ENCODE measurements at regions not wholly inside any gene's neighbourhood (a gene's known extent, or its start where the extent isn't known, plus 50 kb on each side); places are given as distances from the start of the nearest gene placed in this dataset.

DNA sequence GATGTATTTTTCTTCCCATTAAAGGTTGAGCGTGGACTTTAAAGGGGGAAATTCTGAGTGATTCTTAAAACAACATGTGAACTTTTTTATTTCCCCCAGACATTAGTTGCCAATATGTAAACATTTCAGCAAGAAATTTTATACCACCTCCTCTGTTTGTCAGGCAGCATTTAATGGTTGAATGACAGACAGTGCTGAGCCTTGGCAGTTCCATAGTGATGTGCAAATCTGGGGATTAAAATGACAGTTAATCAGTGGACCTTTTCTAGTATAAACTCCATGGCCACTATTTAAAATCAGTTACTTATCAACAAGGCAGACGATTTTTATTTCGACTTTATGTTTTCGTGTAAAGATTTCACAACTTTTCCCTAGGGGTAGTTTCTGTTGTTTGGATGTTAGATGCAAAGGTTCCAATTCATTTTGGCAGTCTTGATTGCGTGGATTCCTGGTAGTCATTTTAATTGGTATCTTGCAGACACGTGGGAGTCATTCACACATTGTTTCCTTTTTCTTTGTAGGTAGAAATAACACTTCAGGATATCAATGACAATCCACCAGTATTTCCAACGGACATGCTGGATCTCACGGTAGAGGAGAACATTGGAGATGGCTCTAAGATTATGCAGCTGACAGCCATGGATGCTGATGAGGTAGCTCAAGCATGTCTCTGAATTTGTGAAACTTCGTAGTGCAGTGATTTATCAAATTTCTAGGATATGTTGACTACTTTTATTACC, 83.7 kb downstream of the FAT4 start:
- BruUV-seq (replicated peaks): no TSS peak
- POLR2A ChIA-PET: no interaction called here
- CTCF ChIA-PET: interaction anchor here (0.7 to 1.6 kb wide), 2 partner anchors 12 to 123 kb away, joined by 4 to 7 read pairs; no protein-coding TSS in a partner anchor
- TF ChIP-seq EZH2 (IDR thresholded peaks at IDR 0.05; ENCODE audit: borderline replicate concordance, low read depth, low read length, severe bottlenecking) (no peak), POLR2AphosphoS5 (IDR thresholded peaks at IDR 0.05; ENCODE audit: insufficient read depth, low read depth, low read length) (no peak), GATA2 (IDR thresholded peaks at IDR 0.05; ENCODE audit: insufficient read depth, insufficient read length, low read depth, low read length) (no peak), POLR2A (IDR thresholded peaks at IDR 0.05; ENCODE audit: low read depth, low read length) (no peak), MYC (IDR thresholded peaks at IDR 0.05; ENCODE audit: low read depth, low read length) (no peak), JUN (IDR thresholded peaks at IDR 0.05; ENCODE audit: borderline replicate concordance, insufficient read depth, insufficient read length, low read depth) (no peak), FOS (IDR thresholded peaks at IDR 0.05; ENCODE audit: borderline replicate concordance, insufficient read depth, low read length) (no peak)
- TF ChIP-seq, protein P1, sequence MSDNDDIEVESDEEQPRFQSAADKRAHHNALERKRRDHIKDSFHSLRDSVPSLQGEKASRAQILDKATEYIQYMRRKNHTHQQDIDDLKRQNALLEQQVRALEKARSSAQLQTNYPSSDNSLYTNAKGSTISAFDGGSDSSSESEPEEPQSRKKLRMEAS (IDR thresholded peaks at IDR 0.05; ENCODE audit: insufficient read depth, insufficient read length): no peak
- TF ChIP-seq, protein P2, sequence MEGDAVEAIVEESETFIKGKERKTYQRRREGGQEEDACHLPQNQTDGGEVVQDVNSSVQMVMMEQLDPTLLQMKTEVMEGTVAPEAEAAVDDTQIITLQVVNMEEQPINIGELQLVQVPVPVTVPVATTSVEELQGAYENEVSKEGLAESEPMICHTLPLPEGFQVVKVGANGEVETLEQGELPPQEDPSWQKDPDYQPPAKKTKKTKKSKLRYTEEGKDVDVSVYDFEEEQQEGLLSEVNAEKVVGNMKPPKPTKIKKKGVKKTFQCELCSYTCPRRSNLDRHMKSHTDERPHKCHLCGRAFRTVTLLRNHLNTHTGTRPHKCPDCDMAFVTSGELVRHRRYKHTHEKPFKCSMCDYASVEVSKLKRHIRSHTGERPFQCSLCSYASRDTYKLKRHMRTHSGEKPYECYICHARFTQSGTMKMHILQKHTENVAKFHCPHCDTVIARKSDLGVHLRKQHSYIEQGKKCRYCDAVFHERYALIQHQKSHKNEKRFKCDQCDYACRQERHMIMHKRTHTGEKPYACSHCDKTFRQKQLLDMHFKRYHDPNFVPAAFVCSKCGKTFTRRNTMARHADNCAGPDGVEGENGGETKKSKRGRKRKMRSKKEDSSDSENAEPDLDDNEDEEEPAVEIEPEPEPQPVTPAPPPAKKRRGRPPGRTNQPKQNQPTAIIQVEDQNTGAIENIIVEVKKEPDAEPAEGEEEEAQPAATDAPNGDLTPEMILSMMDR (IDR thresholded peaks at IDR 0.05; ENCODE audit: extremely low read depth in 1 of 2, insufficient read depth in 1 of 2, low read depth in 1 of 2, low read length in 2 of 2): no peak
- FAIRE-seq (no peak), DNase-seq (ENCODE audit: low read depth, low spot score) (no peak)
- Histone ChIP-seq H3K9ac (replicated peaks; ENCODE audit: extremely low read depth, insufficient read depth, low read length) (no peak overlapping the region), H3K4me2 (ENCODE audit: insufficient read depth, low read length) (no peak overlapping the region), H2AFZ (ENCODE audit: low read depth, low read length) (no peak overlapping the region), H3K9me3 (replicated peaks; ENCODE audit: control insufficient read depth, insufficient read depth, low read length) (no peaks in the 10 kb centered on the region), H4K20me1 (replicated peaks; ENCODE audit: control insufficient read depth, extremely low read depth, insufficient read depth, low read length) (no peaks in the 10 kb centered on the region), H3K36me3 (ENCODE audit: control insufficient read depth in 2 of 2, extremely low read depth in 1 of 2, insufficient read depth in 2 of 2, low read length in 2 of 2) (no peaks in the 10 kb centered on the region), H3K27me3 (ENCODE audit: control insufficient read depth in 2 of 2, insufficient read depth in 2 of 2, low read length in 2 of 2) (no peaks in the 10 kb centered on the region), H3K4me3 (replicated peaks in 1 of 3; ENCODE audit: insufficient read depth in 1 of 3, low read depth in 1 of 3, low read length in 3 of 3) (no peak overlapping the region), H3K79me2 (ENCODE audit: control insufficient read depth, insufficient read depth, low read length) (no peaks in the 10 kb centered on the region), H3K27ac (ENCODE audit: insufficient read depth, low read depth, low read length) (no peak overlapping the region), H3K9me1 (replicated peaks; ENCODE audit: control insufficient read depth, extremely low read depth, insufficient read depth, low read length) (no peaks in the 10 kb centered on the region), H3K4me1 (ENCODE audit: control insufficient read depth, extremely low read depth, insufficient read depth, low read length) (peaks cover 19% of the 10 kb centered on the region)
- dilution Hi-C loops (cut with MboI; ENCODE audit: extremely low pct_ligation_motif_present, low sequenced_read_pairs) (no loop called here), intact Hi-C loops (cut with micrococcal nuclease) (loop anchor here (10.0 kb wide), 1 partner anchor 964 kb away; no protein-coding TSS in a partner anchor)
